GM23248 (cell line): ENCODE measurements at regions not wholly inside any gene's neighbourhood (a gene's known extent, or its start where the extent isn't known, plus 50 kb on each side); places are given as distances from the start of the nearest gene placed in this dataset.

ENCODE experiments used
- EZH2 ChIP-seq: fragments of 200-600 bp; sonication (generic); IDR thresholded peaks from 2 replicates; pipeline ENCODE4 v1.6.1; 2018; ENCODE audit warnings: antibody characterized with exemption, mild to moderate bottlenecking; ENCODE audit not compliant: insufficient read depth, poor library complexity, severe bottlenecking
- EZH2phosphoT487 ChIP-seq: fragments of 200-600 bp; sonication (generic); IDR thresholded peaks from 2 replicates; pipeline ENCODE4 v1.6.1; 2018; ENCODE audit warnings: antibody characterized with exemption, moderate library complexity, mild to moderate bottlenecking, low read depth; ENCODE audit not compliant: insufficient read depth

DNA sequence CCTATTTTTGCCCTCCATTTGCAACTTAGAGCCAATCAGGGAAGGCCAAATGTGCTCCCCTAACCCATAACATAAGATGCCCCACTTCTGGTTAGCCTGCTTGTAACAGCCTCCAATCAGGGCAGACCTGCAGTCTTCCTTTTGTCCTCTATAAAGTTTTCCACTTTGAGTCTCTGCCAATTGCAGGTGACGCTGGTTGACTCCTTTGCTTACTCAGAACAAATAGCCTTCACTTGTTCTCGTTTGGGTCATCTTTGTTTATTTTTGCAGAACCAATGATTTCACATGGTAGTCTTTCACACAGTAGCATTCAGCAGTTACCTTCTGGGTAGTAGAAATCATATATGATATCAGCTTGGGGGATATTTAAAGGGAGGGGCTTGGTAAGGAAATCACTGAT, 225.6 kb downstream of the MINAR1 start:
- no peak for TF ChIP-seq EZH2
- no peak for TF ChIP-seq EZH2phosphoT487
